Kidney (tissue), 13 donors: ENCODE measurements at regions not wholly inside any gene's neighbourhood (a gene's known extent, or its start where the extent isn't known, plus 50 kb on each side); places are given as distances from the start of the nearest gene placed in this dataset.
A peak's percentile ranks its signal among the peaks of the same experiment; 100 is the strongest.

ENCODE experiments used
- DNase-seq, 5 donors: peaks; one replicate each; pipeline ENCODE4 v3.0.0-alpha.2; 2013 to 2020
- FAIRE-seq: peaks from 2 replicates; lab custom pipeline; 2012; peaks lifted over from hg19 to GRCh38; lab: Jason Lieb, UNC
- H3K27ac ChIP-seq, 2 donors: one replicate each; pipeline ENCODE4 v1.7.0; 2013; ENCODE audit warnings: low read depth in 2 of 2, low read length in 2 of 2, inconsistent platforms in 1 of 2
- H3K27me3 ChIP-seq: one replicate; pipeline ENCODE4 v1.7.1; 2013; ENCODE audit warnings: low read length, inconsistent platforms; ENCODE audit not compliant: control insufficient read depth, insufficient read depth
- H3K36me3 ChIP-seq, 3 donors: one replicate each; pipeline versions ENCODE4 v1.7.0 to v1.7.1; 2013; ENCODE audit warnings: low read length in 3 of 3, control low read depth in 1 of 3, inconsistent platforms in 1 of 3; ENCODE audit not compliant: insufficient read depth in 3 of 3, control insufficient read depth in 2 of 3
- H3K4me1 ChIP-seq, 3 donors: one replicate each; pipeline versions ENCODE4 v1.7.0 to v1.7.1; 2013; ENCODE audit warnings: low read length in 3 of 3, inconsistent platforms in 1 of 3, low read depth in 1 of 3; ENCODE audit not compliant: control insufficient read depth in 2 of 3, insufficient read depth in 2 of 3
- H3K4me3 ChIP-seq, 3 donors: one replicate each; pipeline versions ENCODE4 v1.7.0 to v1.8.1; 2013; ENCODE audit warnings: low read length in 3 of 3, control low read depth in 1 of 3, inconsistent platforms in 1 of 3
- H3K9ac ChIP-seq, 3 donors: one replicate each; pipeline versions ENCODE4 v1.7.0 to v1.7.1; 2013; ENCODE audit warnings: low read length in 3 of 3, control low read depth in 1 of 3, inconsistent platforms in 1 of 3
- H3K9me3 ChIP-seq, 3 donors: one replicate each; pipeline versions ENCODE4 v1.7.0 to v1.7.1; 2013; ENCODE audit warnings: low read length in 3 of 3, control low read depth in 1 of 3, inconsistent platforms in 1 of 3; ENCODE audit not compliant: control insufficient read depth in 2 of 3, insufficient read depth in 1 of 3
- intact Hi-C: fragments of 100-400 bp; cut with DNase I; formaldehyde crosslinking; loops from one replicate; pipeline ENCODE4 v1.11.1; 2022
- TF ChIP-seq, protein P1 (sequence below): IDR thresholded peaks from 3 replicates; pipeline ENCODE4 v1.5.1; 2012; ENCODE audit warnings: mild to moderate bottlenecking, moderate library complexity, borderline replicate concordance; ENCODE audit not compliant: insufficient read depth; ENCODE audit errors: extremely low read depth
- donor health status: control.
- donor health status: control.
- donor health status: control.
- donor health status: control.
- donor health status: control.
- donor health status: DM: yes; HTN: yes; CAD: no.
- donor health status: Normal renal cell carcinoma (clear cell type).

DNA sequence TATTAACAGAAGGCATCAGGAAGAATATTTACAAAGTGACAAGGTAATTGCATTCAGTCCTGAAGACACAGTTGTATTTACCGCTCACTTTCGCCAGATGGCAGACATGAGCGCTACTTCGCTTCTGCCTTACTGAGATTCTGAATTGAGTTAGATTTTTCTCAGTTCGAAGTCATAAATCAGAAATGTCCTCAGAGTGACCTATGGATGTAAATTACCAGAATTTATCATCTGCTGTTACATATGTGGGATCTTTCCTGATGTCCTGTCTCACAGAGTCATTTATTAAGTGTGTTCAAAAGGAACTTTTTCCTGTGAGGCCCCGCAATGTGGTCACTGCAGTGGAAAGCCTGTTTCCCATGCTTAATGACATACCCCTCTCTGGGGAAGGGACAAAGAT, 97.3 kb upstream of the DCLK2 start:
- Histone ChIP-seq H3K4me3 (no peak overlapping the region), H3K27me3 (no peaks in the 10 kb centered on the region), H3K9ac (no peak overlapping the region), H3K9me3 (no peaks in the 10 kb centered on the region), H3K27ac (no peak overlapping the region), H3K4me1 (no peaks in the 10 kb centered on the region), H3K36me3 (no peaks in the 10 kb centered on the region)
- FAIRE-seq: peak; percentile 94
- intact Hi-C loops: no loop called here
- peak in 4 of 5 donors; percentile 63 to 91 (median 76) for DNase-seq
- TF ChIP-seq, protein P1, sequence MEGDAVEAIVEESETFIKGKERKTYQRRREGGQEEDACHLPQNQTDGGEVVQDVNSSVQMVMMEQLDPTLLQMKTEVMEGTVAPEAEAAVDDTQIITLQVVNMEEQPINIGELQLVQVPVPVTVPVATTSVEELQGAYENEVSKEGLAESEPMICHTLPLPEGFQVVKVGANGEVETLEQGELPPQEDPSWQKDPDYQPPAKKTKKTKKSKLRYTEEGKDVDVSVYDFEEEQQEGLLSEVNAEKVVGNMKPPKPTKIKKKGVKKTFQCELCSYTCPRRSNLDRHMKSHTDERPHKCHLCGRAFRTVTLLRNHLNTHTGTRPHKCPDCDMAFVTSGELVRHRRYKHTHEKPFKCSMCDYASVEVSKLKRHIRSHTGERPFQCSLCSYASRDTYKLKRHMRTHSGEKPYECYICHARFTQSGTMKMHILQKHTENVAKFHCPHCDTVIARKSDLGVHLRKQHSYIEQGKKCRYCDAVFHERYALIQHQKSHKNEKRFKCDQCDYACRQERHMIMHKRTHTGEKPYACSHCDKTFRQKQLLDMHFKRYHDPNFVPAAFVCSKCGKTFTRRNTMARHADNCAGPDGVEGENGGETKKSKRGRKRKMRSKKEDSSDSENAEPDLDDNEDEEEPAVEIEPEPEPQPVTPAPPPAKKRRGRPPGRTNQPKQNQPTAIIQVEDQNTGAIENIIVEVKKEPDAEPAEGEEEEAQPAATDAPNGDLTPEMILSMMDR: peak; percentile 80

DNA sequence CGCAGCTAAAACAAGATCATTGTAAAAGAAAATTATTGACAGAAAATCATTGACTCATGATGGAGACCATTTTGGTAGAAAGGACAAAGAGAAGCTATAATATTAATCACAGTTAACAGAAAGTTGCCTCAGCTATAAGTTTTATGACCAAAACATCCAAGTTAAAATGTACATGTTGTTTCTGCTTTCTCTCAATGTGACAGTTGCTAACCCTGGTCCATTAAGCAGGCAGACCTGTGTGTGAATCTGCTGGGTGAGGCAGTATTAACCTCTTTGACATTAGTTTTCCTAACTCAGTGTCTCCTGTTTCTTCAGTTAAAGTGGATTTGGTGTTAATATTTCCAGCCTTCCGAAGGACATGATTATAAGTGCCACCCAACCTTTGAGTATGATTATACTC, 94.8 kb upstream of the DCLK2 start:
- Histone ChIP-seq H3K4me3 (no peak overlapping the region), H3K9me3 (no peaks in the 10 kb centered on the region), H3K4me1 (peaks cover 0 to 4% (median 3%) of the 10 kb centered on the region in 3 donors), H3K9ac (no peak overlapping the region), H3K27ac (no peak overlapping the region), H3K36me3 (no peaks in the 10 kb centered on the region), H3K27me3 (no peaks in the 10 kb centered on the region)
- TF ChIP-seq, protein P1: no peak
- no peak for FAIRE-seq
- DNase-seq: no peak
- intact Hi-C loops: no loop called here

DNA sequence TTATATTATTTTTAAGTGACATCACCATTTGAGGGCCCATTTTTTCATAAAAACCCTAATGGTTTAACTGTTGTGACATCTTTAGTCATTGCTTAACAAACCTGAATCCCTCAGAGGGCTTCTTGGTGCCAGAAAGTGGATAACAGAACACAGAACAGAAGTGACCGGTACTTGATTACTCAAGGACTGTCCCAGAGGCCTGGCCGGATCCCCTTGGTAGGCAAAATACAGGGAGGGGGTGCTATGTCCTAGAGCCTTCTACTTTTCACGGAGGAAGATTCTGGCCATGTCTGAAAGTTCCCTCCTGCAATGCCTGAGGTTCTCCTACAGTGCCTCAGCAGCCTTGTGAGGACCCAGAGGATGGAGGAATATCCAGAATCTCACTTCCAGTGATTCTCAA, 94.3 kb upstream of the DCLK2 start:
- TF ChIP-seq, protein P1: no peak
- intact Hi-C loops: no loop called here
- Histone ChIP-seq H3K4me1 (peaks cover 0 to 4% (median 3%) of the 10 kb centered on the region in 3 donors), H3K27ac (no peak overlapping the region), H3K9ac (no peak overlapping the region), H3K4me3 (no peak overlapping the region), H3K27me3 (no peaks in the 10 kb centered on the region), H3K9me3 (no peaks in the 10 kb centered on the region), H3K36me3 (no peaks in the 10 kb centered on the region)
- DNase-seq: no peak
- FAIRE-seq: no peak

DNA sequence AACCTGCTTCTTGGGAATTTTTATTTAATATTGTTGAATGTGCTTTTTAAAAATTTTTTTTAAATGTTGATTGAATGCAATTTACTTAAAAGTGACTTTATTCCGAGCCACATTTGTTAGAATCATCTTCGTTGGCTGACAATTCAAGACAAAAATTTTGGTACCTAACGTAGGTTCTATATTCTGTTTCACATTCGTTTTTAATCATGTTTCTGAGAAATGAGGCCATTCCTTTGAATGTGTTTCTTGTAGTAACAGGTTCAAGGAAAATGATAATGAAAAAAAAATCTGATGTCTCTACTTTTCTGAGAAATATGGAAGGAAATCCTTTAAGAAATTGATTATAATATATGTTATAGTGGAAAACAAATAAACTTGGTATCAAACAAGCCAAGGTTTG, 92.3 kb upstream of the DCLK2 start:
- Histone ChIP-seq H3K4me1 (peaks cover 0 to 4% (median 3%) of the 10 kb centered on the region in 3 donors), H3K27ac (no peak overlapping the region), H3K4me3 (no peak overlapping the region), H3K9ac (no peak overlapping the region), H3K27me3 (no peaks in the 10 kb centered on the region), H3K36me3 (no peaks in the 10 kb centered on the region), H3K9me3 (no peaks in the 10 kb centered on the region)
- intact Hi-C loops: no loop called here
- TF ChIP-seq, protein P1: no peak
- no peak for FAIRE-seq
- no peak for DNase-seq
